ENCODE measurements at regions not wholly inside any gene's neighbourhood (a gene's known extent, or its start where the extent isn't known, plus 50 kb on each side); places are given as distances from the start of the nearest gene placed in this dataset.

GRCh38 chr2:134014196-134014960 lies 239.5 kb upstream of the MGAT5 start:
- no peak overlapping the region for H3K4me3 ChIP-seq (ENCODE audit: low read length)
- WGBS, 2 experiments (ENCODE audit: insufficient coverage in 1 of 2, insufficient read length in 1 of 2) = 100% methylated on average over 3 of the region's 3 CpGs; no CpG with 5 or more reads in 1 of the 2 experiments
- Mint-ChIP-seq H3K9me3 (no peaks in the 10 kb centered on the region), H3K36me3 (ENCODE audit: low read depth) (no peaks in the 10 kb centered on the region), H3K27me3 (ENCODE audit: insufficient read depth) (no peaks in the 10 kb centered on the region), H3K4me1 (peaks cover under 1% of the 10 kb centered on the region), H3K4me3 (no peak overlapping the region), H3K27ac (no peak overlapping the region)
- no peaks in the 10 kb centered on the region for H3K27me3 ChIP-seq (ENCODE audit: control insufficient read depth, insufficient read depth, low read length, poor library complexity, severe bottlenecking)
- H3K9me3 ChIP-seq (ENCODE audit: control insufficient read depth, low read length) = no peaks in the 10 kb centered on the region
- no peak for DNase-seq
- H3K4me1 ChIP-seq (ENCODE audit: control insufficient read depth, insufficient read depth, low read length) = peaks cover 3% of the 10 kb centered on the region
- no peak overlapping the region for H3K27ac ChIP-seq (ENCODE audit: low read depth, low read length)
- no peak for TF ChIP-seq CTCF (conservative IDR thresholded peaks at IDR 0.05)
- H3K36me3 ChIP-seq (ENCODE audit: control insufficient read depth, insufficient read depth, low read length) = no peaks in the 10 kb centered on the region
- H3K9ac ChIP-seq (ENCODE audit: extremely low read depth, low read length, poor library complexity, severe bottlenecking) = no peak overlapping the region

- H3K4me3 ChIP-seq (ENCODE audit: low read length) = no peak overlapping the region
- no peak for TF ChIP-seq CTCF (conservative IDR thresholded peaks at IDR 0.05)
- WGBS, 2 experiments (ENCODE audit: insufficient coverage in 1 of 2, insufficient read length in 1 of 2) = 97 to 100% methylated on average over 1 to 2 of the region's 2 CpGs
- Mint-ChIP-seq H3K4me3 (no peak overlapping the region), H3K9me3 (no peaks in the 10 kb centered on the region), H3K27ac (no peak overlapping the region), H3K27me3 (ENCODE audit: insufficient read depth) (no peaks in the 10 kb centered on the region), H3K36me3 (ENCODE audit: low read depth) (no peaks in the 10 kb centered on the region), H3K4me1 (no peaks in the 10 kb centered on the region)
- no peaks in the 10 kb centered on the region for H3K27me3 ChIP-seq (ENCODE audit: control insufficient read depth, insufficient read depth, low read length, poor library complexity, severe bottlenecking)
- H3K27ac ChIP-seq (ENCODE audit: low read depth, low read length) = no peak overlapping the region
- no peaks in the 10 kb centered on the region for H3K4me1 ChIP-seq (ENCODE audit: control insufficient read depth, insufficient read depth, low read length)
- no peaks in the 10 kb centered on the region for H3K9me3 ChIP-seq (ENCODE audit: control insufficient read depth, low read length)
- DNase-seq = no peak
- H3K36me3 ChIP-seq (ENCODE audit: control insufficient read depth, insufficient read depth, low read length) = no peaks in the 10 kb centered on the region
- H3K9ac ChIP-seq (ENCODE audit: extremely low read depth, low read length, poor library complexity, severe bottlenecking) = no peak overlapping the region
These were observed 234.0 kb upstream of the MGAT5 start for GRCh38 chr2:134019871-134020270.

GRCh38 chr2:134020608-134021007 lies 233.3 kb upstream of the MGAT5 start:
- Histone ChIP-seq H3K4me3 (ENCODE audit: low read length) (no peak overlapping the region), H3K9me3 (ENCODE audit: control insufficient read depth, low read length) (no peaks in the 10 kb centered on the region), H3K27me3 (ENCODE audit: control insufficient read depth, insufficient read depth, low read length, poor library complexity, severe bottlenecking) (no peaks in the 10 kb centered on the region), H3K9ac (ENCODE audit: extremely low read depth, low read length, poor library complexity, severe bottlenecking) (no peak overlapping the region), H3K27ac (ENCODE audit: low read depth, low read length) (no peak overlapping the region), H3K4me1 (ENCODE audit: control insufficient read depth, insufficient read depth, low read length) (no peaks in the 10 kb centered on the region), H3K36me3 (ENCODE audit: control insufficient read depth, insufficient read depth, low read length) (no peaks in the 10 kb centered on the region)
- Mint-ChIP-seq H3K27me3 (ENCODE audit: insufficient read depth) (no peaks in the 10 kb centered on the region), H3K27ac (no peak overlapping the region), H3K36me3 (ENCODE audit: low read depth) (no peaks in the 10 kb centered on the region), H3K4me1 (no peaks in the 10 kb centered on the region), H3K9me3 (no peaks in the 10 kb centered on the region), H3K4me3 (no peak overlapping the region)
- DNase-seq = no peak
- no peak for TF ChIP-seq CTCF (conservative IDR thresholded peaks at IDR 0.05)
- WGBS, 2 experiments (ENCODE audit: insufficient coverage in 1 of 2, insufficient read length in 1 of 2) = 92 to 100% methylated on average over 3 of the region's 3 CpGs
